AG08395 (cell line): ENCODE measurements at regions not wholly inside any gene's neighbourhood (a gene's known extent, or its start where the extent isn't known, plus 50 kb on each side); places are given as distances from the start of the nearest gene placed in this dataset.
"Not testable (repeated sequence)": the region's sequence is repeated elsewhere in the genome, so short reads cannot be mapped to it uniquely, and the experiment has no call there.

Experiments used
- DNase-seq: peaks from one replicate; pipeline ENCODE4 v3.0.0; 2012; ENCODE audit warnings: mixed read lengths, low spot score

DNA sequence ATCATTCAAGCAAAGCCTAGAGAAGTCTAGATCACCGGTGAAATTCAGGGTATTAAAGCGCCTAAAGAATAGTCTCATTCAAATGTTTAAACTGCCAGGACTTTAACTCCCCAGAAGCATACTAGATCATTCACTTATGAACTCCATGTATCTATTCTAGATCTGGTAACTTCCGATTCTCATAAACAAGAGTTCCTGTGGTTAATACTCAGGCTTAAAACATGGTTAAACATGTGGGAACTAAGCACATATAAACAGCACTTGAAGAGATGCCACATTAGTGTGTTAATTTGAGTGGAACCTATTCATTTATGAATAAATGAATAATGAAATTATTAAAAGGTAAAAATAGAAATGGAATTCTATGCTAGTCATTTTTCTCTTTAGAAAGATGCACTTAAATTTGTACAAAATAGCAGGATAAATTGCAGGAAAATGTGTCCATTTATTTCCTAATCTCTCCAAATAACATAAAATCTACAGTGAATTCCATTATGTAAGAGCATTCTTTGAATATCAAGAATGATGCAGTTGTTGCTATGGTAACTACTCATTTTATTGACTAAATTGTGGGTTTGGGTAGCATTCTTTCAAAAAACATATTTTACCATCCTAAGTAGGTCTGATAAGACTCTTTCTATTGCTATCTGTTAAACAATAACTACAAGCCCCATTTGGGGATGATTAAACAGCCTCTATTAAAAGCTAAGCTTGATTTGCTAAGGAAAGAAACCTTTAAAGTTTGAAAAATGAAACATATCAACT lies 147.6 kb upstream of the TMEM168 start:
- DNase-seq = peak; percentile 14

DNA sequence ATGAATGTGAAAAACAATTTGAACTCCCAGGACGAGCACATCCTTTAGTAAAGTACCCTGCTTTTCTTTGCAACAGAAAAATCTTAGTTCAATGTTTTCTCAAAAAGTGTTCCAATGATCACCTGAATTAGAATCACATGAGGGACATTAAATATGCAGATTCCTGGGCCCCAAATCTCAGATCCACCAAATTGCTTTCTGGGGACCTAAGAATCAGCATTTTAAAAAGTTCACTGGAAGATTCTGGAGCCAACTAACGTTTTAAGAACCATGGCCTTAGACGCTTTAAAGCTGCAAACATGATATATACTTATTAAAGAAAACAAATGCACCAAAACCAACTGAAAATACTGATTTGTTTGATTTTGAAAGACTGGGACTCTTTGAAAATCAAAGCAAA lies 143.4 kb upstream of the TMEM168 start:
- DNase-seq = no peak

DNA sequence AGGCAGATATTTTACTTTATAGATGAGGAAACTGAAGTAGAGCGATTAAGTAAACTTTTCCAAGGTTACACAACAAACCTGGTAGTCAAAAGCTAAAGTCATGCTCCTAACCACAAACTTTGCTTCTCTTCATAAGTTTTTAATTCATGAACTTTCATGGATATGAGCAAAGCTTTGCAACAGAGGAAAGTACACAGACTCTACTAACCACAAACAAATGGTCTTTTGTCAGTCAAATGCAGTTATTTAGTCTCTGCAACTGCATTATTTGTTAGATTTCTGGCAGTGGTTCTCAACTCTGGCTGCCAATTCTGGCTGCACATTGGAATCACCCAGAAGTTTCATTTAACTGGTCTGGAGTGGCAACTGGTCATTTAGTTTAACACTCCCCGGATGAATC lies 140.6 kb upstream of the TMEM168 start:
- DNase-seq = peak; percentile 84

DNA sequence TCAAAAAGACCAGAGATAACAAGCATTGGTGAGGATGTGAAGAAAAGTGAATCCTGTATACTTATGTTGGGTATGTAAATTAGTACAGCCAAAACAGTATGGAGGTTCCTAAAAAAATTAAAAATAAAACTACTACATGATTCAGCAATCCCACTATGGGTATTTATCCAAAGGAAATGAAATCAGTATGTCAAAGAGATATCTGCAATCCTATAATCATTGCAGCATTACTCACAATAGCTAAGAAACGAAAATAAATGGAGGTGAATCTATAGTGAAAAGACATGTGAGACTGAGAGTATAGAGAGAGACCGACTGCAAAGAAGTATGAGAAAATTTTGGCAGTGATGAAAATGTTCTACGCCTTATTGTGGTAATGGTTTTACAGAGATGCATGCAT lies 139.2 kb upstream of the TMEM168 start:
- DNase-seq = no peak

DNA sequence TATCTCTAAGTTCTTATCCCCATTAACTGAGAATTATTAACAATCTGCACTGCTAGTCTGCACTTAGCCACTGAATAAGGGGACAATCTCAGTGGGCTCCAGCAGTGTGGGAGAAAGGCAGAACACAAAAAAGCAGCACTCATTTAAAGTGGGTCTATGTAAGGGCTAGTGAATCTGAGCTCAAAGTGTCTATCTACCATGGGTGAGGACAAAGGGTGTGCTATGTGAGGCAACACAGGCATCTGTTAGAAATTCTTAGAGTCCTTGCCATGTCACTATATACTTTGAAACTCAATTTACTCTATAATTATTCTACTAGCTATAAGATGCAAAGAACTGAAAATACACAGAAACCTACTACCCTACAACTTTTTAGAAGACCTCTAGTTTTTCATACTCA lies 135.8 kb upstream of the TMEM168 start:
- no peak for DNase-seq

DNA sequence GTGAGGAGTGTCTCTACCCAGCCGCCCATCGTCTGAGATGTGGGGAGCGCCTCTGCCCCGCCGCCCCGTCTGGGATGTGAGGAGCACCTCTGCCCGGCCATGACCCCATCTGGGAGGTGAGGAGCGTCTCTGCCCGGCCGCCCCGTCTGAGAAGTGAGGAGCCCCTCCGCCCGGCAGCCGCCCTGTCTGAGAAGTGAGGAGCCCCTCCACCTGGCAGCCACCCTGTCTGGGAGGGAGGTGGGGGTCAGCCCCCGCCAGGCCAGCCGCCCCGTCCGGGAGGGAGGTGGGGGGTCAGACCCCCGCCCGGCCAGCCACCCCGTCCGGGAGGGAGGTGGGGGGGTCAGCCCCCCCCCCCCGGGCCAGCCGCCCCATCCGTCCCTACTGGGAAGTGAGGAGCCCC lies 132.4 kb upstream of the TMEM168 start:
- not testable (repeated sequence) for DNase-seq

DNA sequence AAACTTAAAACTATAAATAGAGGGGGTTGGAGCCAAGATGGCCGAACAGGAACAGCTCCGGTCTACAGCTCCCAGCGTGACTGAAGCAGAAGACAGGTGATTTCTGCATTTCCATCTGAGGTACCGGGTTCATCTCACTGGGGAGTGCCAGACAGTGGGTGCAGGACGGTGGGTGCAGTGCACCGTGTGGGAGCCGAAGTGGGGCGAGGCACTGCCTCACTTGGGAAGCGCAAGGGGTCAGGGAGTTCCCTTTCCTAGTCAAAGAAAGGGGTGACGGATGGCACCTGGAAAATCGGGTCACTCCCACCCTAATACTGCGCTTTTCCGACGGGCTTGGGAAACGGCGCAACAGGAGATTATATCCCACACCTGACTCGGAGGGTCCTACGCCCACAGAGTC lies 126.2 kb upstream of the TMEM168 start:
- DNase-seq = not testable (repeated sequence)

DNA sequence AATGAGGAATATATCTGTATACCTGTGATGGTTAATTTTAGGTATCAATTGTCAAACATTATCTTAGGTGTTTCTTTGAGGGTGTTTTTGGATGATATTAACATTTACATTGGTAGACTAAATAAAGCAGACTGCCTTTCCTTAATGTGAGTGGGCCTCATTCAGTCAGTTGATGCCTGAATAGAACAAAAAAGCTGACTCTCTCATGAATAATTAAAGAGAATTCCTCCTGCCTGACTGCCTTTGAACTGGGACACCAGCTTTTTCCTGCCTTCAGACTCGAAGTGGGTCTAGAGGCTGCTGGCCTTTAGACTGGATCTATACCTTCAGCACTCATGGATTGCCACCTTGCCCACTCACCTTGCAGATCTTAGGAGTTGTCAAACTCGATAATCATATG lies 117.9 kb upstream of the TMEM168 start:
- no peak for DNase-seq

DNA sequence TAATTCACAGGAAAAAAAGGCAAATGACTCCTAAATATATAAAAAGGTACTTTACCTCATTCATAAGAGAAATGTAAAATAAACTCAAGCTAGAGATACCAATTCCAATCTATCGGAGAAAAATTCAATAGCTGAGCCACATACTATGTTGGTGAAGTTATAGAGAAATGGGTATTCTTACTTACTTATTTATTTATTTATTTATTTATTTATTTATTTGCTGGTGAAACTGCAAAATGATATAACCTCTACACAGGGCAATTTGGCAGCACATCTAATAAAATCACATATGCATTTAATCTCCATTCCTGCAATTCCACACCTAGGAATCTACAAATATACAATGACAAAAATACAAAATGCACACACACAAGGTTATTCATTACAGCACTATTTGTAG lies 117.5 kb upstream of the TMEM168 start:
- DNase-seq = no peak

DNA sequence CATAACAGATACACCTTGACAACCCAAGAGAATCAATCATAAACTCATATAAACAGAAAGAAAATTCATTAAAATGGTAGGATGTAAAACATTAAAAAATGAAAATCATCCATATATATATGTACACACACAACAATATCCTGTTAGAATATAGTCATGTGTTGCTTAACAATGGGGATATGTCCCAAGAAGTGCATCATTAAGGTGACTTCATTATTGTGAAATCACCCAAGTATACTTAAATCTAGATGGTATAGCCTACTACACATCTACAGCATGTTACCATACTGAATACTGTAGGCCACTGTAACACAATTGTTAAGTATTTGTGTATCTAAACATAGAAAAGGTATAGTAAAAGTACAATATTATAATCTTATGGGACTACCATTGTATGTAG lies 115.8 kb upstream of the TMEM168 start:
- DNase-seq = no peak

DNA sequence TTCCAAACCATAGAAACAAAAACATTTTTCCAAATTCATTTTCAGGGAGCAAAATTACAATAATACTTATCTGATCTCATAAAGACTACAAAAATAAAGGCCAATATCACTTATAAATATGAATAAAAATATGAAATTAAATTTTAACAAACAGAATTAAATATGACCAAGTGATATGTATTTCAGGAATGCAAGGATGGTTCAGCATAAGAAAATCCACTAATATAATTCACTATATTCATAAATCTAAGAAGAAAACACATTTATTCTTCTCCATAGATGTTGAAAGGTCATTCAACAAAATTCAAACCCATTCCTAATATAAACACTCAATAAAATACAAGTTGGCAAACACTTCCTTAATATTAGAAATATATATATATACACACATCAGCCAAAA lies 115.2 kb upstream of the TMEM168 start:
- no peak for DNase-seq

DNA sequence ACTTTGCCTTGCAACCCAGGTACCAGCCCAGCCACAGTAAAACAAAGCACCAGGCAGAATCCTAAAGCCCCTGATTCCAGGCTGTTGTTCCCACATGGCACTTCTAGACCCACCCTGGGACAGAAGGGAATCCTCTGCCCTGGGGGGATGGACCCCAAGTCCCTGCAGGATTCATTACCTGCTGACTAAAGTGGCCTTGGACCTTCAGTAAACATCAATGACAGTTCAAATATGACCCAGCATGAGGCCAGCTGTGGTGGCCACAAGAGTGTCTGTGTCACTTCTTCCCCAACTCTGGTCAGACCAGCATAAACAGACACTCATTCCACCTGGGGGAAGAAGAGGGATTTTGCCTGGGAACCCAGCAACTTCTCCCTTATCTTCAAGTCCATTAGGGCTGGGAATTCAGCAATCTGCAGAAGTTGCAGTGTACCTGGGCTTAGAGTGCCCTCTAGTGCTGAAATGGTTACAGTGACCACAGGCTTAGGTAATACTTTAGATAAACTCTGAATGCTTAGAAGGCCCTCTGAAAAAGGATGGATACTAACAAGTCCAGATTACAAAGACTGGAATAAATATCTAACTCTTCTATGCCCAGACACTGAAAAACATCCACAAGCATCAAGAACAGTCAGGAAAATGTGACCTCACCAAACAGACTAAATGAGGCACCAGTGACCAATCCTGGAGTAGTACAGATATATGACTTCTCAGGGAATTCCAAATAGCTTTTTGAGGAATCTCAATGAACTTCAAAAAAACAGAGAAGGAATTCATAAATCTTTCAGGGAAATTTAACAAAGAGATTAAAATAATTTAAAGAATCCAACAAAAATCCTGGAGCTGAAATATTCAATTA lies 108.5 kb upstream of the TMEM168 start:
- DNase-seq = peak; percentile 61

DNA sequence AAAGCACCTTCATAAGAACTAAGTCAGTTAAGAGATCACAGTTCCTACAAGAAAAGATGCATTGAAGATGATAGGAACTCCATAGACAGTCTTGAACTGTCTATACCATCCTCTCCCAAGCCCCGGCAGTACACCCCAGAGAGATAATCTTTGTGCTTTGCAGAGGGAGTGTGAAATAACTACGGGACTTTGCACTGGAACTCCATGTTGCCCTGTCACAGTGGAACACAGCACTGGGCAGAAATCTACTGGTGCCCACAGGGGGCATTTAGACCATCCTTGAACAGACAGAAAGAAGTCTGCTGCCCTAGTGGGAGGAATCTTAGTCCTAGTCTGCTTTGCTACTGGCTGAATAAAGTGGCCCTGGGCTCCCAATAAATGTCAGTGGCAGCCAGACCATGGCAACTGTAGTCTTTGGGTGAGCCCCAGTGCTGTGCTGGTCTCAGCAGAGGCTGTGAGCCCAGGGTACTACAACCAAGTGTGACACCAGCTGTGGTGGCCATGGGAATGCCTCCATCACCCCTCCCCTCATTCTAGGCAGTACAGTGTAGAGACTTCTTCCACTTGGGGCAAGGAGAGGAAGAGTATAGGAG lies 107.7 kb upstream of the TMEM168 start:
- DNase-seq = no peak

DNA sequence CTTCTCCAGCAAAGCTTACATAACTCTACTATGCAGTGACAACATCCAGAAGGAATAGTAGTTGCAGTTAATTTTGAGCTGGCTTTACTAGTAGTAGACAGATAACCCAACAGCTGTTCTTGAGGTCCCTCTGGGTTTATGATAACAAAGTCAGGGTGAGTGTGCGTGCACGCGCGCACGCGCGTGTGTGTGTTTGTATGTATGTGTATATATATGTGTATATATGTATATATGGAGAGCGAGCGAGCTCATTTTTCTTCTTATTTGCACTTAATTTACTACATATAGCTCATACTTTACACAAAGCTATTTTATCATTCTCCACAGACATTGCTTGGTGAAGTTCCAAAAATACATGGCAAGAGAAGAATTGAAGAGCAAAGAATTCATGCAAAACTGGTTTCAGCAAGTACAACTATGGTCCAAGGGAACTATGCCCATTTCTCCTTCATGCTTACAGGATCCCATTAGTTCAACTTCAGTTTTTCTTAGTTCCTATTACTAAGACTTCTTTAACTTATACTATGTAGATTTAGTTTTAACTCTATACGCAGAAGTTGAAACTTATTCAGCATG lies 105.9 kb upstream of the TMEM168 start:
- DNase-seq = no peak

DNA sequence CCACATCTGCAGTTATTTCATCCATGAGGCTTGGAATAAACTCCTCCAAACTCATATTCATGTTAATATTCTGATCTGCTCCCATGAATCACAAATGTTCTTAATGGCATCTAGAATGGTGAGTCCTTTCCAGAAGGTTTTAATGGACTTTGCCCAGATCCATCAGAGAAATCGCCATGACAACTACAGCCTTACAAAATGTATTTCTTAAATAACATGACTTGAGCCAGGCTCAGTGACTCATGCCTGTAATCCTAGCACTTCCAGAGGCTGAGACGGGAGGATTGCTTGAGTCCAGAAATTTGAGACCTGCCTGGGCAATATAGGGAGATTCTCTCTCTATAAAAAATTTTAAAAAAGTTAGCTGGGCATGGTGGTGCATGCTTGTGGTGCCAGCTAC lies 102.1 kb upstream of the TMEM168 start:
- no peak for DNase-seq

DNA sequence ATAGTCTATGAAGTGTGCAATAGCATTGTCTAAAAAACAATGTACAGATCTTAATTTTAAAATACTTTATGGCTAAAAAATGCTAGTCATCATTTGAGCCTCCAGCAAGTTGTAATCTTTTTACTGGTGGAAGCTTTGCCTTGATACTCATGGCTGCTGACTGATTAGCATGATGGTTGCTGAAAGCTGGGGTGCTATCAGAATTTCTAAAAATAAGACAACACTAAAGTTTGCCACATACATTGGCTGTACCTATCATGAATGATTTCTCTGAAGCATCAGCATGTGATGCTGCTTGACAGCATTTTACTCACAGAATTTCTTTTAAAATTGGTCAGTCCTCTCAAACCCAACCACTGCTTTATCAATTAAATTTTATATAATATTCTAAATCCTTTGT lies 101.5 kb upstream of the TMEM168 start:
- no peak for DNase-seq

DNA sequence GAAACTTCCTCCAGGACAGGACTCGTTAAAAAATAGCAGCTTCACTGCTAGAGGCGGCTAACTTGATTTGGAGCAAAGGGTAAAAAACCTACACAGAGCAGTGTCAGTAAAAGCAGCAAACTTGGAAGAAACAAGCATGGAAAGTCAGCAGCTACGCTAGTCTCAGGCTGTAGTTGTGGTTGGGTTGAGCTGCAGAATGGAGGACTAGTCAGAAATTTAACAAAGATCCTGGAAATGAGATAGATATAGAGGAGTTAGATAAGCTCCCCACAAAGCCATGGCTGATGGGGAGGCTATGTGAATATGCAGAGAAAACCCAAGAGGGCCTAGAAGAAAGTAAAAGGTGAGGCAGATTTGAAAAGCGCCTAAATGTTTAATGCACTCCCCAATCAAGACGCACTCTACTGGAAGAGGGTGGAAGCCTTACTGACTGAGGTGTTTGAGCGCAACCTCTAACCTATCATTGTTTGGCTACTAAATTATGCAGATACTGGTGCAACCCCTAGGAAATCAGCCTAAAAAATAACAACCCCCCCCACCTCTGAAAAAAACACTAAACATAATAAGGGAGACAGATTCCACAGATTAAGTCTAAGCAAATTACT lies 99.7 kb upstream of the TMEM168 start:
- DNase-seq = no peak

DNA sequence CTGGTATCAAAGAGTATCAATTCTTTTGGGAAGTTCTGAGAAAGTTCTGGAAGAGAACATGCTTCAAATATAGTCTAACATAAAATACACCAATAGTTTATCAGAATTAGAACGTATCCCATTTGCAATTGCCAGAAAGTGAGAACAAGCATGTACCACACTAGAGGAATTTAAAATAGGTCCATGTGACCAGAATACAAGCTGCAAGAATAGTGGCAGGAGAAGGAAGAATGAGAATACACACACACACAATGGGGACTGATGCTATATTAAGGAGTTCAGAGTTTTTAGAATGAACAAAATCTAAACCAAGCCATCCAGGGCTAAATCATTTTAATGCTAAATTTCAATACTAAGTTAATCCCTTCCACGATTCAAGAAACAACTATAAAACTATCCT lies 99.1 kb upstream of the TMEM168 start:
- no peak for DNase-seq

DNA sequence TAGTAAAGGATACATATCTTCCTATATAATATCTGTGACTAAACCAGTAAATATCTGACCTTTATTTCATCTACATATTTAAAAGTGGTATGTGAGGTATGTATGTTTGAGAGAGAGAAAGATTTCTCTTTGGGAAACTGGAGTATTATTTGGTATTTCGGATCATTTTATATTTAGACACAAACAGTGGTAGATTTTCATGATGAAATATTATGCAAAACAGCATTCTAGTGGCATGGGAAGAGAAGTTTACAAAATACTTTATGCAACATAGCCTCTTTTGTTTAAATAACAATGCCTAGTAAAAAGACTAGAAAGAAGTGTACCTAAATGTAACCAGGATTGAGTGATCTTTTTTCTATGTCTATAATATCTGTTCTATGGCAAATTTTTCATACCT lies 98.6 kb upstream of the TMEM168 start:
- DNase-seq = no peak

DNA sequence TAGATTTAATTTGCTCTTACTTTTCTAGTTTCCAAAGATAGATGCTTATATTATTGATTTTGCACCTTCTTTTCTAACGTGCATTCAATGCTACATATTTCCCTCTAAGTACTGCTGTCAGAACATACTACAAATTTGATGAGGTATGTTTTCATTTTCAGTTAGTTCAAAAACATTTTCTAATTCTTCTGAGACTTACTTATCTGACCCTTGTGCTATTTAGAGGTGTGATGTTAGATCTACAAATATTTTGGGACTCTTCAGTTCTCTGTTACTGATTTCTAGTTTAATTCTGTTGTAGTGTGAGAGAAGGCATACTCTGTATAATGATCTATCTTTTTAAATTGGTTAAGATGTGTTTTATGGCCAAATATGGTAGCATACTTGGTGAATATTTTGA lies 97.8 kb upstream of the TMEM168 start:
- no peak for DNase-seq

DNA sequence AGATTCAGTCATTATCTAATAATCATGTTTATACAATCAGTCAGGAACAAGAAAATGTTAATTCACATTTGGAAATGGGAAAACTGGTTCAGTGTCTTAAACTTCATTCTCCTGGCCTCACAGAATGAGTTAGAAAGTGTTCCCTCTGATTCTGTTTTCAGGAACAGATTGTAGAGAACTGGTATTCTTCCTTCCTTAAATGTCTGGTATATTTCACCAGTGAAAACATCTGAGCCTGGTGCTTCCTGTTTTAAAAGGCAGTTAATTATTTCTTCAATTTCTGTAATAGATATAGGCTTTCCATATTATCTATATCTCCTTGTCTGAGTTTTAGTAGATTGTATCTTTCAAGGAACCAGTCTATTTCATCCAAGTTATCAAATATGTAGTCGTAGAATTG lies 97.1 kb upstream of the TMEM168 start:
- no peak for DNase-seq

DNA sequence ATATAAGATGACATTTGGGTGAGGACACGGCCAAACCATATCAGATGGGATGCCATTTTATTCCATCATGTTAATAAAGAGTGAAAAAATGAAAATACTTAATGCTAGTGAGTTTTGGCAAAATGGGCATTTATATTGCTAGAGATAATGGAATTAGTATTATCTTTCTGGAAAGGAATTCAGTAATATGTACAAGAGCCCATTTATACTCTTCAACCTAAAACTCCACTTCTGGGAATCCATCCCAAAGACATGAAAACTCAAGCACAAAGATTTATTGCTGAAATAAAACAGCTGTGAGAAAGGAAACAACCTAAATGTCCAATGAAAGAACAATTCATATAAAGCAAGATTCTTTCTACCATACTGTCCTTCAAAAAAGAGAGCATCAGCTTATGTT lies 96.0 kb upstream of the TMEM168 start:
- no peak for DNase-seq
